SW 1271 (cell line): ENCODE measurements at regions not wholly inside any gene's neighbourhood (a gene's known extent, or its start where the extent isn't known, plus 50 kb on each side); places are given as distances from the start of the nearest gene placed in this dataset.

Source experiments
- DNase-seq, 2 experiments: peaks; one replicate each; lab custom pipeline; 2025; lab: John Stamatoyannopoulos, UW

GRCh38 chr11:26247340-26247739 is 84.6 kb upstream of the ANO3 start:
- DNase-seq: no peak

DNA sequence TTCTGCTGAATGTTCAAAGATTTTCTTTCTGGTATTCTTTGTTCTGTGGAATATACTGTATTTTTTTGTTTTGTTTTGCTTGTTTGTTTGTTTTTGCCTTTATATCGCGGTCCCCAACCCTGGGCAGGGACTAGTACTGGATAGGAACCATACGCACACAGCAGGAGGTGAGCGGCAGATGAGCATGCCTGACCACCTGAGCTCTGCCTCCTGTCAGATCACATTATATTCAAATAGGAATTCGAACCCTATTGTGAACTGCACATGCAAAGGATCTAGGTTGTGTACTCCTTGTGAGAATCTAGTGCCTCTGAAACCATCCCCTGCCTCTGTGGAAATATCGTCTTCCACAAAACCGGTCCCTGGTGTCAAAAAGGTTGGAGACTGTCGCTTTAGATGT is 83.3 kb upstream of the ANO3 start:
- DNase-seq: no peak

DNA sequence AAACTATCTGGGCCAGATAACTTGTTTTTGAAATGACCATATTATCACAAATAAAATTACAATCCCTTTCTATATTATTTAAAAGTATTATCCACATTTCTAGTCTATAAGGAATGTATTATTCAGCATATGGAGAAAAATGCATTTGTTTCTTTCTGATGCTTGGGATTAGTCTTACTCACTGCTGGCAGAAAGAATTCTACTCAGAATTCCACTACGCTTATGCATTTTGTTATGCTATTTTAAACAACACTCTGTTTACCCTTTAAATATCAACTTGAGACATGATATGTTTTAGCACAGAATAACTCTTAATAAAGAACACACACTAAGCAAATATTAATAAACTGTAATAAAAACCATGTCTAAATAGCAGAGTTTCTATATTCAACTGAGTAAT is 77.6 kb upstream of the ANO3 start:
- DNase-seq: no peak

GRCh38 chr11:26263769-26264168 is 68.2 kb upstream of the ANO3 start:
- DNase-seq: no peak

- no peak for DNase-seq
Observed at GRCh38 chr11:26264266-26264665, 67.7 kb upstream of the ANO3 start.

DNA sequence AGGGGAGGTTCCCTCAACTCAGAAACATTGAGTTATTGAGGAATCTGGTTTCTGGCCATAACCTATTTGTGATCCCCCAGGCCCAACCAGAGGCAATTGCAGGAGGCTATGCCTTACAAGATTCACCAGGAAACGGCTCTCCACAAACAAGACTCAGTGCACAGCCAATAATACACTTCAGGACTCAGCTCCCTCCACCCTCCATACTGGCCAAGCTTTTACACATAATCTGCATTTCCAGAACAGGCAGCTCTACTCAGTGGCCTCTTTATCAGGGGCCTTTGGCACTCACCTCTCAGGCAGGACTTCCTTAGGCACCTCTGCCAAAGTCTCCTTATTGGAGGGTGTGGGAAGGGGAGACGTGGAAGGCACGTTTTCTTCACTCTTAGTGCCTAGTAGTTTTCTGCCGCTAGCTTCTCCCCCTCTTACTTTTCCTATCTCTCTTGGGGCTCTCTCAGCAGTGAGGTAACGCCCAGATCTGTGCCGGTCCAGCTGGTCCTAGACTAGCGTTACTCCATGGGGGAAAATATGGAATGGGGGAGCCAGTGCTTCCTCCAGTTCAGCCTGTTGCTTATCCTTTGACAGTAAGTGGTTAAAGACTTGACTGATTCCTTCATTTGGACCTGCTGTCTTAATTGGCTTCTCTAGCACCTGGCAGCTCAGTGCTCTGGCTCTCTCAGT is 62.8 kb upstream of the ANO3 start:
- DNase-seq: no peak

- DNase-seq: no peak
Observed at GRCh38 chr11:26271666-26272065, 60.3 kb upstream of the ANO3 start.

- peak in 1 of 2 experiments; percentile 30 for DNase-seq
Observed at GRCh38 chr11:26276798-26277424, 55.0 kb upstream of the ANO3 start.

- DNase-seq: no peak
Observed at GRCh38 chr11:26278354-26278753, 53.6 kb upstream of the ANO3 start.
